ENCODE measurements at regions not wholly inside any gene's neighbourhood (a gene's known extent, or its start where the extent isn't known, plus 50 kb on each side); places are given as distances from the start of the nearest gene placed in this dataset.

GRCh38 chr13:89966524-89966923 is 1381.0 kb upstream of the MIR17HG start:
- no peak for DNase-seq (ENCODE audit: low read depth in 2 of 2)

GRCh38 chr13:89967701-89968100 is 1379.8 kb upstream of the MIR17HG start:
- no peak for DNase-seq (ENCODE audit: low read depth in 2 of 2)

- DNase-seq (ENCODE audit: low read depth in 2 of 2) = no peak
These were observed 1379.0 kb upstream of the MIR17HG start for GRCh38 chr13:89968470-89968869.

GRCh38 chr13:89970353-89970709 is 1377.2 kb upstream of the MIR17HG start:
- no peak for DNase-seq (ENCODE audit: low read depth in 2 of 2)

GRCh38 chr13:89977203-89977602 is 1370.3 kb upstream of the MIR17HG start:
- no peak for DNase-seq (ENCODE audit: low read depth in 2 of 2)

- no peak for DNase-seq (ENCODE audit: low read depth in 2 of 2)
These were observed 1366.6 kb upstream of the MIR17HG start for GRCh38 chr13:89980896-89981295.

GRCh38 chr13:89982407-89983095 is 1364.9 kb upstream of the MIR17HG start:
- no peak for DNase-seq (ENCODE audit: low read depth in 2 of 2)

- no peak for DNase-seq (ENCODE audit: low read depth in 2 of 2)
These were observed 1359.3 kb upstream of the MIR17HG start for GRCh38 chr13:89988206-89988605.

GRCh38 chr13:90003566-90003965 is 1343.9 kb upstream of the MIR17HG start:
- DNase-seq (ENCODE audit: low read depth in 2 of 2) = no peak

GRCh38 chr13:90008707-90009149 is 1338.8 kb upstream of the MIR17HG start:
- DNase-seq (ENCODE audit: low read depth in 2 of 2) = no peak

GRCh38 chr13:90014038-90014437 is 1333.4 kb upstream of the MIR17HG start:
- no peak for DNase-seq (ENCODE audit: low read depth in 2 of 2)

- DNase-seq (ENCODE audit: low read depth in 2 of 2) = no peak
These were observed 1331.7 kb upstream of the MIR17HG start for GRCh38 chr13:90015565-90016507.

GRCh38 chr13:90016688-90017087 is 1330.8 kb upstream of the MIR17HG start:
- DNase-seq (ENCODE audit: low read depth in 2 of 2) = no peak

- DNase-seq (ENCODE audit: low read depth in 2 of 2) = no peak
These were observed 1326.9 kb upstream of the MIR17HG start for GRCh38 chr13:90020536-90021070.

- DNase-seq (ENCODE audit: low read depth in 2 of 2) = no peak
These were observed 1320.1 kb upstream of the MIR17HG start for GRCh38 chr13:90027409-90027808.

- no peak for DNase-seq (ENCODE audit: low read depth in 2 of 2)
These were observed 1315.2 kb upstream of the MIR17HG start for GRCh38 chr13:90032313-90032712.

GRCh38 chr13:90032841-90033493 is 1314.5 kb upstream of the MIR17HG start:
- DNase-seq (ENCODE audit: low read depth in 2 of 2) = no peak

- no peak for DNase-seq (ENCODE audit: low read depth in 2 of 2)
These were observed 1308.0 kb upstream of the MIR17HG start for GRCh38 chr13:90039516-90039915.

GRCh38 chr13:90047600-90047999 is 1299.9 kb upstream of the MIR17HG start:
- DNase-seq (ENCODE audit: low read depth in 2 of 2) = no peak

- no peak for DNase-seq (ENCODE audit: low read depth in 2 of 2)
These were observed 1297.4 kb upstream of the MIR17HG start for GRCh38 chr13:90049989-90050671.

- no peak for DNase-seq (ENCODE audit: low read depth in 2 of 2)
These were observed 1292.4 kb upstream of the MIR17HG start for GRCh38 chr13:90055121-90055520.

- no peak for DNase-seq (ENCODE audit: low read depth in 2 of 2)
These were observed 1291.7 kb upstream of the MIR17HG start for GRCh38 chr13:90055760-90056159.

Measured in activated CD4-positive, alpha-beta T cell treated with anti-CD3 and anti-CD28 coated beads for 24 hours (primary cell).